NCI-H1092 treated with DMSO at 0.1 percent for 48 hours (cell line): ENCODE measurements at regions not wholly inside any gene's neighbourhood (a gene's known extent, or its start where the extent isn't known, plus 50 kb on each side); places are given as distances from the start of the nearest gene placed in this dataset.
"Not testable (repeated sequence)": the region's sequence is repeated elsewhere in the genome, so short reads cannot be mapped to it uniquely, and the experiment has no call there.

Experiments
- DNase-seq: peaks from one replicate; lab custom pipeline; 2025; lab: John Stamatoyannopoulos, UW

GRCh38 chr5:110872200-110872599 is 133.4 kb downstream of the SLC25A46 start:
- no peak for DNase-seq

GRCh38 chr5:110872963-110873362 is 134.2 kb downstream of the SLC25A46 start:
- no peak for DNase-seq

GRCh38 chr5:110873773-110874437 is 135.1 kb downstream of the SLC25A46 start:
- no peak for DNase-seq

- DNase-seq = not testable (repeated sequence)
These were observed 136.3 kb downstream of the SLC25A46 start for GRCh38 chr5:110875115-110875514.

- no peak for DNase-seq
These were observed 139.3 kb downstream of the SLC25A46 start for GRCh38 chr5:110878115-110878514.

- DNase-seq = no peak
These were observed 140.9 kb downstream of the SLC25A46 start for GRCh38 chr5:110879675-110880074.

GRCh38 chr5:110880413-110880812 is 141.6 kb downstream of the SLC25A46 start:
- no peak for DNase-seq

- no peak for DNase-seq
These were observed 145.2 kb downstream of the SLC25A46 start for GRCh38 chr5:110884005-110884404.

- not testable (repeated sequence) for DNase-seq
These were observed 148.4 kb downstream of the SLC25A46 start for GRCh38 chr5:110887170-110887569.

GRCh38 chr5:110893854-110894483 is 155.2 kb downstream of the SLC25A46 start:
- DNase-seq = not testable (repeated sequence)

GRCh38 chr5:110894805-110895204 is 156.0 kb downstream of the SLC25A46 start:
- DNase-seq = no peak

GRCh38 chr5:110896901-110897300 is 158.1 kb downstream of the SLC25A46 start:
- peak; percentile 1 for DNase-seq

GRCh38 chr5:110899566-110900412 is 161.0 kb downstream of the SLC25A46 start:
- no peak for DNase-seq

- no peak for DNase-seq
These were observed 162.0 kb downstream of the SLC25A46 start for GRCh38 chr5:110900829-110901228.

- DNase-seq = no peak
These were observed 165.2 kb downstream of the SLC25A46 start for GRCh38 chr5:110903966-110904365.

- no peak for DNase-seq
These were observed 162.7 kb upstream of the TSLP start for GRCh38 chr5:110908848-110909247.

- no peak for DNase-seq
These were observed 162.1 kb upstream of the TSLP start for GRCh38 chr5:110909415-110909814.

- DNase-seq = no peak
These were observed 161.6 kb upstream of the TSLP start for GRCh38 chr5:110909950-110910349.

- DNase-seq = no peak
These were observed 158.3 kb upstream of the TSLP start for GRCh38 chr5:110913221-110913620.

- no peak for DNase-seq
These were observed 155.0 kb upstream of the TSLP start for GRCh38 chr5:110916381-110917049.

GRCh38 chr5:110917161-110917875 is 154.2 kb upstream of the TSLP start:
- no peak for DNase-seq

- DNase-seq = no peak
These were observed 152.8 kb upstream of the TSLP start for GRCh38 chr5:110918683-110919082.
